ENCODE measurements at regions not wholly inside any gene's neighbourhood (a gene's known extent, or its start where the extent isn't known, plus 50 kb on each side); places are given as distances from the start of the nearest gene placed in this dataset.

- no peak overlapping the region for H3K27ac ChIP-seq
- TF ChIP-seq CTCF (IDR thresholded peaks at IDR 0.05; ENCODE audit: low read depth, low read length) = no peak
- H3K27me3 ChIP-seq (ENCODE audit: insufficient read depth, low read depth, severe bottlenecking) = no peaks in the 10 kb centered on the region
- H3K36me3 ChIP-seq = no peaks in the 10 kb centered on the region
- H3K4me3 ChIP-seq (ENCODE audit: low read depth, low read length) = no peak overlapping the region
- DNase-seq = no peak
- no peaks in the 10 kb centered on the region for H3K9me3 ChIP-seq (ENCODE audit: severe bottlenecking)
These were observed 442.7 kb upstream of the HSF2 start for GRCh38 chr6:121956782-121957181.

GRCh38 chr6:121959501-121959900 is 440.0 kb upstream of the HSF2 start:
- H3K4me3 ChIP-seq (ENCODE audit: low read depth, low read length) = no peak overlapping the region
- no peaks in the 10 kb centered on the region for H3K27me3 ChIP-seq (ENCODE audit: insufficient read depth, low read depth, severe bottlenecking)
- no peaks in the 10 kb centered on the region for H3K36me3 ChIP-seq
- no peak for DNase-seq
- TF ChIP-seq CTCF (IDR thresholded peaks at IDR 0.05; ENCODE audit: low read depth, low read length) = no peak
- no peak overlapping the region for H3K27ac ChIP-seq
- H3K9me3 ChIP-seq (ENCODE audit: severe bottlenecking) = no peaks in the 10 kb centered on the region

- TF ChIP-seq CTCF (IDR thresholded peaks at IDR 0.05; ENCODE audit: low read depth, low read length) = no peak
- Histone ChIP-seq H3K36me3 (no peaks in the 10 kb centered on the region), H3K9me3 (ENCODE audit: severe bottlenecking) (no peaks in the 10 kb centered on the region), H3K27me3 (ENCODE audit: insufficient read depth, low read depth, severe bottlenecking) (no peaks in the 10 kb centered on the region), H3K27ac (no peak overlapping the region), H3K4me3 (ENCODE audit: low read depth, low read length) (no peak overlapping the region)
- no peak for DNase-seq
These were observed 437.8 kb upstream of the HSF2 start for GRCh38 chr6:121961619-121962125.

- no peak overlapping the region for H3K27ac ChIP-seq
- H3K9me3 ChIP-seq (ENCODE audit: severe bottlenecking) = no peaks in the 10 kb centered on the region
- no peak for TF ChIP-seq CTCF (IDR thresholded peaks at IDR 0.05; ENCODE audit: low read depth, low read length)
- H3K27me3 ChIP-seq (ENCODE audit: insufficient read depth, low read depth, severe bottlenecking) = no peaks in the 10 kb centered on the region
- no peak overlapping the region for H3K4me3 ChIP-seq (ENCODE audit: low read depth, low read length)
- no peaks in the 10 kb centered on the region for H3K36me3 ChIP-seq
- no peak for DNase-seq
These were observed 435.6 kb upstream of the HSF2 start for GRCh38 chr6:121963826-121964225.

DNA sequence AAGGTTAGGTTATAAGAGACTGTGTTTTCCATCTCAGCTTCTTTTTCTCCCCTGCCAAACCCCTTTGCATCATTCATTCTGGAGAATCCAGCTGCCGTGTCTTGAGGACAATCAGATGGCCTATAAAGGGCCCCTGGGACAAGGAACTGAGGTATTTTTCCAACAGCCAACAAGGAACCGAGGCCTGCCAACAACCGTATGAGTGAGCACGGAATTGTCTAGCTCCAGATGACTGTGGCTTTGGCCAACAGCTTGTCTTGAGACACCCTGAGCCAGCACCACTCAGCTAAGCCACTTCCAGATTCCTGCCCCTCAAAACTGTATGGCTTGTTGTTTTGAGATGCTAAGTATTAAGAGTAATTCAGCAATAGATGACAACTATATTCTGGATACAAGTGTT is 433.7 kb upstream of the HSF2 start:
- Histone ChIP-seq H3K4me3 (ENCODE audit: low read depth, low read length) (no peak overlapping the region), H3K27ac (no peak overlapping the region), H3K36me3 (no peaks in the 10 kb centered on the region), H3K27me3 (ENCODE audit: insufficient read depth, low read depth, severe bottlenecking) (no peaks in the 10 kb centered on the region), H3K9me3 (ENCODE audit: severe bottlenecking) (no peaks in the 10 kb centered on the region)
- DNase-seq = no peak
- no peak for TF ChIP-seq CTCF (IDR thresholded peaks at IDR 0.05; ENCODE audit: low read depth, low read length)

DNA sequence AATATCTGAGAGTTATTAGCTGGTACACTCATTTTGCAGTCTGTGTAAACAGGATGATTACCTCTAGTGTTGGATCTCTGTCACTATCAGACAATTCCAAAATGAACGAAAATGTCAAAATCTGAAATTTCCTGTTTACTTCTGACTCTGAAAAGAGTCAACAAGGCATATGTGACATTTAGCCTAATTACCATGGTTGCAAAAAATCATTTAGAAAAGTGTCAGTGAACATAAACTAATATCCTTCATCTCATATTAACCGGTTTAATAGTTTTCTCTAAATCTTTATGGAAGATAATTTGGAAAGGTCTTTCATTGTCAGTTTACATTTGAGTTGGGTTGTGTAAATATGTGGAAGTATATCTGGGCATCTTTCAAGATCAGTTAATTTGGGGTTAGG is 431.8 kb upstream of the HSF2 start:
- Histone ChIP-seq H3K4me3 (ENCODE audit: low read depth, low read length) (no peak overlapping the region), H3K9me3 (ENCODE audit: severe bottlenecking) (no peaks in the 10 kb centered on the region), H3K27me3 (ENCODE audit: insufficient read depth, low read depth, severe bottlenecking) (no peaks in the 10 kb centered on the region), H3K27ac (no peak overlapping the region), H3K36me3 (no peaks in the 10 kb centered on the region)
- no peak for DNase-seq
- no peak for TF ChIP-seq CTCF (IDR thresholded peaks at IDR 0.05; ENCODE audit: low read depth, low read length)

All from WERI-Rb-1 (cell line).